ENCODE measurements at regions not wholly inside any gene's neighbourhood (a gene's known extent, or its start where the extent isn't known, plus 50 kb on each side); places are given as distances from the start of the nearest gene placed in this dataset.

DNA sequence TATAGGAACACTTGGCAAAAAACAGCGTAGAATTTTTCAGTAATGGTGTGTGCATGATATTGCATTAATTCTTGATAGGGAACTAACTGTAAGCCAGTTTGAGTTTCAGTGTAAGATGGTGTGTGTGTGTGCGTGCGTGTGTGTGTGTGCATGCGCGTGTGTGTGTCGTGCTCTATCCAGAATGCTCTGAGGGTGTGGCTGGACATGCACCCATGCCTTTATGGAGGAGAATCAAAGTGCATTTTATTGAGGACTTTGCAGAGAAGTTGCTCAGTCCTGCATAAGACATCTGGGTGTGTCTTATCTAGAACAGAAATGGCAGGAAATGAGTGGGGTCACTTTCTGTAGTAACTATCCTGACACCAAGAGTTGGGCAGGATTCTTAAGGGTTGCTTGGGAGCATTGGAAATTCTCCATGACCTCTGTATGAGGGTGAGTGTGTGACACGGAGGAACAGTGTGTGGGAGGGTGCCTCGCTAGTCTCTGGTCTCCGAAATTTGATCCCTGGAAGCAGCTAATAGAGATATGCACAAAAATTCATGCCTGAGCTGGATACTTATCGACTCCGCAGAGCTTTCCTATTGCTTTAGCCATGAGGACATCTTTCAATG, 252.2 kb downstream of the TSHZ3 start:
- TF ChIP-seq CTCF (IDR thresholded peaks at IDR 0.05; ENCODE audit: control extremely low read depth in 1 of 3, insufficient read depth in 1 of 3, low read depth in 1 of 3, low read length in 3 of 3) (no peak), CREB1 (IDR thresholded peaks at IDR 0.05) (no peak), MAFK (IDR thresholded peaks at IDR 0.05; ENCODE audit: low read depth, low read length) (no peak), ZNF274 (IDR thresholded peaks at IDR 0.05; ENCODE audit: borderline replicate concordance, extremely low read depth, low read length) (no peak), CEBPB (IDR thresholded peaks at IDR 0.05; ENCODE audit: low read depth, low read length) (no peak), BACH1 (IDR thresholded peaks at IDR 0.05; ENCODE audit: low read length) (no peak), EZH2 (IDR thresholded peaks at IDR 0.05; ENCODE audit: low read depth, low read length, severe bottlenecking) (no peak), SP1 (IDR thresholded peaks at IDR 0.05; ENCODE audit: low read depth, low read length) (no peak), RAD21 (IDR thresholded peaks at IDR 0.05 in 1 of 2, conservative IDR thresholded peaks at IDR 0.05 in 1 of 2; ENCODE audit: low read depth in 2 of 2, low read length in 2 of 2) (no peak), POLR2A (IDR thresholded peaks at IDR 0.05; ENCODE audit: control extremely low read depth in 1 of 2, low read depth in 2 of 2, low read length in 2 of 2) (no peak), EP300 (IDR thresholded peaks at IDR 0.05; ENCODE audit: borderline replicate concordance in 1 of 2, low read depth in 2 of 2, low read length in 2 of 2) (no peak), POLR2AphosphoS5 (IDR thresholded peaks at IDR 0.05; ENCODE audit: low read depth, low read length) (no peak), USF2 (IDR thresholded peaks at IDR 0.05; ENCODE audit: low read length) (no peak), TEAD4 (IDR thresholded peaks at IDR 0.05; ENCODE audit: low read depth, low read length) (no peak)
